ENCODE measurements at regions not wholly inside any gene's neighbourhood (a gene's known extent, or its start where the extent isn't known, plus 50 kb on each side); places are given as distances from the start of the nearest gene placed in this dataset.

- Histone ChIP-seq H4K5ac (ENCODE audit: low read length) (no peak overlapping the region), H2BK5ac (ENCODE audit: low read length) (no peak overlapping the region), H3K18ac (ENCODE audit: low read length) (no peak overlapping the region), H3K79me1 (ENCODE audit: low read length) (no peaks in the 10 kb centered on the region), H3K27me3 (ENCODE audit: insufficient read depth, low read length, poor library complexity) (no peaks in the 10 kb centered on the region), H3K27ac (ENCODE audit: low read depth, low read length) (no peak overlapping the region), H2BK120ac (ENCODE audit: low read depth, low read length) (no peak overlapping the region), H2AK5ac (ENCODE audit: low read length) (no peak overlapping the region), H4K8ac (ENCODE audit: low read depth, low read length) (no peak overlapping the region), H3K4me3 (ENCODE audit: low read length) (no peak overlapping the region), H3K56ac (ENCODE audit: low read length) (no peak overlapping the region), H3K36me3 (ENCODE audit: control insufficient read depth, insufficient read depth, low read length) (no peaks in the 10 kb centered on the region), H3K4ac (ENCODE audit: low read depth, low read length) (no peak overlapping the region), H3K79me2 (ENCODE audit: control insufficient read depth, insufficient read depth, low read length) (no peaks in the 10 kb centered on the region), H3K9ac (ENCODE audit: low read length) (no peak overlapping the region), H3K4me2 (ENCODE audit: low read length) (no peak overlapping the region), H3K4me1 (ENCODE audit: control insufficient read depth, low read depth, low read length) (no peaks in the 10 kb centered on the region), H3K23ac (ENCODE audit: low read length) (no peak overlapping the region), H2BK15ac (replicated peaks; ENCODE audit: low read depth) (no peak overlapping the region)
- WGBS (ENCODE audit: extremely low coverage, insufficient coverage, low lambda C conversion rate), result 100% methylated on average over 1 of the region's 4 CpGs
- DNase-seq, result no peak
Measured at GRCh38 chr15:91576096-91576495, 277.4 kb upstream of the SLCO3A1 start.

DNA sequence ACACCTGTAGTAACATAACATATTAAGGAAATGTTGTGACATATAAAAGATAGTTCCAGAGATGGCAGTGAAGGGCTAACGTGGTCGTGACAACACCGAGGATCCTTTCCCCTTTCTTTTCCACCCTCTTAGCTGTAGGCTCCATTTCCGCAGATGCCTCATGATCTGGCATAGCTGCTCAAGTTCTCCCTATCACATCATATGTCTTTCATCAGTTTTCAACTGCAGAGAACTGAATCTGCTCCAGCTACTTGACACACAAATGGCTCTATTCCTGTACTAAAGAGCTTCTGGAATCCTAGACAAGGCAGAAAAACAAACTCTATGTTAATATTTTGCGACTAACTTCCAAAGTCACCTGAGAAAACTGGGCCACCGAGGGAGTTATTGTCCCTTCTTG is 275.0 kb upstream of the SLCO3A1 start:
- Histone ChIP-seq H3K23ac (ENCODE audit: low read length) (no peak overlapping the region), H4K5ac (ENCODE audit: low read length) (no peak overlapping the region), H3K27me3 (ENCODE audit: insufficient read depth, low read length, poor library complexity) (no peaks in the 10 kb centered on the region), H2BK120ac (ENCODE audit: low read depth, low read length) (no peak overlapping the region), H3K18ac (ENCODE audit: low read length) (no peak overlapping the region), H2BK5ac (ENCODE audit: low read length) (no peak overlapping the region), H3K4me2 (ENCODE audit: low read length) (no peak overlapping the region), H3K27ac (ENCODE audit: low read depth, low read length) (no peak overlapping the region), H3K79me2 (ENCODE audit: control insufficient read depth, insufficient read depth, low read length) (no peaks in the 10 kb centered on the region), H2AK5ac (ENCODE audit: low read length) (no peak overlapping the region), H3K9ac (ENCODE audit: low read length) (no peak overlapping the region), H3K4me3 (ENCODE audit: low read length) (no peak overlapping the region), H3K36me3 (ENCODE audit: control insufficient read depth, insufficient read depth, low read length) (no peaks in the 10 kb centered on the region), H4K8ac (ENCODE audit: low read depth, low read length) (no peak overlapping the region), H3K79me1 (ENCODE audit: low read length) (no peaks in the 10 kb centered on the region), H3K4ac (ENCODE audit: low read depth, low read length) (no peak overlapping the region), H3K56ac (ENCODE audit: low read length) (no peak overlapping the region), H3K4me1 (ENCODE audit: control insufficient read depth, low read depth, low read length) (no peaks in the 10 kb centered on the region), H2BK15ac (replicated peaks; ENCODE audit: low read depth) (no peak overlapping the region)
- DNase-seq, result no peak
- no CpG with 5 or more reads among the region's 6 CpGs for WGBS (ENCODE audit: extremely low coverage, insufficient coverage, low lambda C conversion rate)

- H3K36me3 ChIP-seq (ENCODE audit: control insufficient read depth, insufficient read depth, low read length), result no peaks in the 10 kb centered on the region
- H2AK5ac ChIP-seq (ENCODE audit: low read length), result no peak overlapping the region
- H3K4me2 ChIP-seq (ENCODE audit: low read length), result no peak overlapping the region
- H3K79me1 ChIP-seq (ENCODE audit: low read length), result no peaks in the 10 kb centered on the region
- no peak overlapping the region for H3K18ac ChIP-seq (ENCODE audit: low read length)
- H3K56ac ChIP-seq (ENCODE audit: low read length), result no peak overlapping the region
- H2BK15ac ChIP-seq (replicated peaks; ENCODE audit: low read depth), result no peak overlapping the region
- H4K8ac ChIP-seq (ENCODE audit: low read depth, low read length), result no peak overlapping the region
- no CpG with 5 or more reads among the region's 3 CpGs for WGBS (ENCODE audit: extremely low coverage, insufficient coverage, low lambda C conversion rate)
- H4K5ac ChIP-seq (ENCODE audit: low read length), result no peak overlapping the region
- no peaks in the 10 kb centered on the region for H3K79me2 ChIP-seq (ENCODE audit: control insufficient read depth, insufficient read depth, low read length)
- H3K4ac ChIP-seq (ENCODE audit: low read depth, low read length), result no peak overlapping the region
- no peak for DNase-seq
- no peak overlapping the region for H2BK5ac ChIP-seq (ENCODE audit: low read length)
- no peak overlapping the region for H3K9ac ChIP-seq (ENCODE audit: low read length)
- no peak overlapping the region for H2BK120ac ChIP-seq (ENCODE audit: low read depth, low read length)
- H3K27me3 ChIP-seq (ENCODE audit: insufficient read depth, low read length, poor library complexity), result no peaks in the 10 kb centered on the region
- no peaks in the 10 kb centered on the region for H3K4me1 ChIP-seq (ENCODE audit: control insufficient read depth, low read depth, low read length)
- H3K23ac ChIP-seq (ENCODE audit: low read length), result no peak overlapping the region
- no peak overlapping the region for H3K4me3 ChIP-seq (ENCODE audit: low read length)
- H3K27ac ChIP-seq (ENCODE audit: low read depth, low read length), result no peak overlapping the region
Measured at GRCh38 chr15:91584895-91585294, 268.6 kb upstream of the SLCO3A1 start.

- Histone ChIP-seq H3K23ac (ENCODE audit: low read length) (no peak overlapping the region), H3K27me3 (ENCODE audit: insufficient read depth, low read length, poor library complexity) (no peaks in the 10 kb centered on the region), H2AK5ac (ENCODE audit: low read length) (no peak overlapping the region), H4K5ac (ENCODE audit: low read length) (no peak overlapping the region), H3K27ac (ENCODE audit: low read depth, low read length) (no peak overlapping the region), H3K4me1 (ENCODE audit: control insufficient read depth, low read depth, low read length) (no peaks in the 10 kb centered on the region), H3K36me3 (ENCODE audit: control insufficient read depth, insufficient read depth, low read length) (no peaks in the 10 kb centered on the region), H3K4me2 (ENCODE audit: low read length) (no peak overlapping the region), H3K9ac (ENCODE audit: low read length) (no peak overlapping the region), H3K79me2 (ENCODE audit: control insufficient read depth, insufficient read depth, low read length) (no peaks in the 10 kb centered on the region), H3K4ac (ENCODE audit: low read depth, low read length) (no peak overlapping the region), H2BK5ac (ENCODE audit: low read length) (no peak overlapping the region), H3K18ac (ENCODE audit: low read length) (no peak overlapping the region), H3K56ac (ENCODE audit: low read length) (no peak overlapping the region), H3K4me3 (ENCODE audit: low read length) (no peak overlapping the region), H4K8ac (ENCODE audit: low read depth, low read length) (no peak overlapping the region), H2BK15ac (replicated peaks; ENCODE audit: low read depth) (no peak overlapping the region), H3K79me1 (ENCODE audit: low read length) (no peaks in the 10 kb centered on the region), H2BK120ac (ENCODE audit: low read depth, low read length) (no peak overlapping the region)
- WGBS (ENCODE audit: extremely low coverage, insufficient coverage, low lambda C conversion rate), result no CpG with 5 or more reads among the region's 4 CpGs
- DNase-seq, result no peak
Measured at GRCh38 chr15:91586560-91586959, 266.9 kb upstream of the SLCO3A1 start.

DNA sequence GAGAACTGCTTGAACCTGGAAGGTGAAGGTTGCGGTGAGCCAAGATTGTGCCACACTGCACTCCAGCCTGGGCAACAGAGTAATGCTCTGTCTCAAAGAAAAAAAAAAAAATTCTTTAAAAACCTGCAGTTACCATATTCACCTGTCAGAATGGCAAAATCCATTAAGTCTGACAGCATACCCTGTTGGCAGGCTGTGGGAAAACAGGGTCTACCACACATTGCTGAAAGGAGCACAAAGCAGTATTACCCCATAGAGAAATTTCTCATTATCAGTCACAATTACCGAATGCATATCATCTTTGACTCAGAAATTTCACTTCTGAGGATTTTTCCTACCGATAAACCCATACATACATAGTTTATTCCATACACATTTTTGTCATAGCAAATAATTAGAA is 264.1 kb upstream of the SLCO3A1 start:
- Histone ChIP-seq H3K18ac (ENCODE audit: low read length) (no peak overlapping the region), H3K4ac (ENCODE audit: low read depth, low read length) (no peak overlapping the region), H3K9ac (ENCODE audit: low read length) (no peak overlapping the region), H3K56ac (ENCODE audit: low read length) (no peak overlapping the region), H4K8ac (ENCODE audit: low read depth, low read length) (no peak overlapping the region), H3K4me2 (ENCODE audit: low read length) (no peak overlapping the region), H3K79me1 (ENCODE audit: low read length) (no peaks in the 10 kb centered on the region), H2BK5ac (ENCODE audit: low read length) (no peak overlapping the region), H4K5ac (ENCODE audit: low read length) (no peak overlapping the region), H2BK15ac (replicated peaks; ENCODE audit: low read depth) (no peak overlapping the region), H3K79me2 (ENCODE audit: control insufficient read depth, insufficient read depth, low read length) (no peaks in the 10 kb centered on the region), H3K4me3 (ENCODE audit: low read length) (no peak overlapping the region), H3K27ac (ENCODE audit: low read depth, low read length) (no peak overlapping the region), H3K4me1 (ENCODE audit: control insufficient read depth, low read depth, low read length) (no peaks in the 10 kb centered on the region), H2BK120ac (ENCODE audit: low read depth, low read length) (no peak overlapping the region), H3K27me3 (ENCODE audit: insufficient read depth, low read length, poor library complexity) (no peaks in the 10 kb centered on the region), H2AK5ac (ENCODE audit: low read length) (no peak overlapping the region), H3K36me3 (ENCODE audit: control insufficient read depth, insufficient read depth, low read length) (no peaks in the 10 kb centered on the region), H3K23ac (ENCODE audit: low read length) (no peak overlapping the region)
- peak; percentile 18 for DNase-seq
- no CpG with 5 or more reads among the region's 3 CpGs for WGBS (ENCODE audit: extremely low coverage, insufficient coverage, low lambda C conversion rate)

GRCh38 chr15:91592567-91592966 is 260.9 kb upstream of the SLCO3A1 start:
- Histone ChIP-seq H3K79me2 (ENCODE audit: control insufficient read depth, insufficient read depth, low read length) (no peaks in the 10 kb centered on the region), H3K9ac (ENCODE audit: low read length) (no peak overlapping the region), H4K8ac (ENCODE audit: low read depth, low read length) (no peak overlapping the region), H2BK5ac (ENCODE audit: low read length) (no peak overlapping the region), H3K4me3 (ENCODE audit: low read length) (no peak overlapping the region), H3K56ac (ENCODE audit: low read length) (no peak overlapping the region), H3K79me1 (ENCODE audit: low read length) (no peaks in the 10 kb centered on the region), H3K4me2 (ENCODE audit: low read length) (no peak overlapping the region), H3K23ac (ENCODE audit: low read length) (no peak overlapping the region), H2BK15ac (replicated peaks; ENCODE audit: low read depth) (no peak overlapping the region), H3K18ac (ENCODE audit: low read length) (no peak overlapping the region), H3K36me3 (ENCODE audit: control insufficient read depth, insufficient read depth, low read length) (no peaks in the 10 kb centered on the region), H2BK120ac (ENCODE audit: low read depth, low read length) (no peak overlapping the region), H3K4ac (ENCODE audit: low read depth, low read length) (no peak overlapping the region), H3K4me1 (ENCODE audit: control insufficient read depth, low read depth, low read length) (no peaks in the 10 kb centered on the region), H4K5ac (ENCODE audit: low read length) (no peak overlapping the region), H3K27ac (ENCODE audit: low read depth, low read length) (no peak overlapping the region), H2AK5ac (ENCODE audit: low read length) (no peak overlapping the region), H3K27me3 (ENCODE audit: insufficient read depth, low read length, poor library complexity) (no peaks in the 10 kb centered on the region)
- no peak for DNase-seq
- WGBS (ENCODE audit: extremely low coverage, insufficient coverage, low lambda C conversion rate), result no CpG with 5 or more reads among the region's 2 CpGs
